NCI-H2227 treated with DMSO at 0.1 percent for 48 hours (cell line): ENCODE measurements at regions not wholly inside any gene's neighbourhood (a gene's known extent, or its start where the extent isn't known, plus 50 kb on each side); places are given as distances from the start of the nearest gene placed in this dataset.

Experiments
- DNase-seq: peaks from one replicate; lab custom pipeline; 2025; lab: John Stamatoyannopoulos, UW

- DNase-seq, result no peak
Observed at GRCh38 chr2:111219285-111219684, 98.6 kb downstream of the BCL2L11 start.

GRCh38 chr2:111219734-111220505 is 99.2 kb downstream of the BCL2L11 start:
- DNase-seq, result no peak

- no peak for DNase-seq
Observed at GRCh38 chr2:111220962-111221361, 100.2 kb downstream of the BCL2L11 start.

GRCh38 chr2:111221701-111222100 is 101.0 kb downstream of the BCL2L11 start:
- DNase-seq, result no peak

- no peak for DNase-seq
Observed at GRCh38 chr2:111222204-111222866, 101.6 kb downstream of the BCL2L11 start.

- DNase-seq, result no peak
Observed at GRCh38 chr2:111225856-111226255, 105.1 kb downstream of the BCL2L11 start.

- DNase-seq, result no peak
Observed at GRCh38 chr2:111226876-111227700, 106.4 kb downstream of the BCL2L11 start.

- DNase-seq, result no peak
Observed at GRCh38 chr2:111227716-111228141, 107.0 kb downstream of the BCL2L11 start.

- DNase-seq, result no peak
Observed at GRCh38 chr2:111231532-111232252, 111.0 kb downstream of the BCL2L11 start.

GRCh38 chr2:111235192-111236015 is 114.7 kb downstream of the BCL2L11 start:
- DNase-seq, result peak; percentile 30

- DNase-seq, result no peak
Observed at GRCh38 chr2:111236025-111236424, 115.3 kb downstream of the BCL2L11 start.

GRCh38 chr2:111238296-111238695 is 117.6 kb downstream of the BCL2L11 start:
- no peak for DNase-seq

GRCh38 chr2:111239107-111239506 is 118.4 kb downstream of the BCL2L11 start:
- DNase-seq, result no peak

- no peak for DNase-seq
Observed at GRCh38 chr2:111239581-111240249, 119.0 kb downstream of the BCL2L11 start.

GRCh38 chr2:111243295-111243694 is 122.6 kb downstream of the BCL2L11 start:
- no peak for DNase-seq

GRCh38 chr2:111244864-111245263 is 124.2 kb downstream of the BCL2L11 start:
- DNase-seq, result no peak

GRCh38 chr2:111246620-111247061 is 125.9 kb downstream of the BCL2L11 start:
- DNase-seq, result no peak

GRCh38 chr2:111247491-111247890 is 126.8 kb downstream of the BCL2L11 start:
- no peak for DNase-seq

GRCh38 chr2:111249806-111250205 is 129.1 kb downstream of the BCL2L11 start:
- DNase-seq, result no peak

GRCh38 chr2:111250448-111251030 is 129.8 kb downstream of the BCL2L11 start:
- DNase-seq, result no peak
